Liver (tissue), 8 donors: ENCODE measurements at regions not wholly inside any gene's neighbourhood (a gene's known extent, or its start where the extent isn't known, plus 50 kb on each side); places are given as distances from the start of the nearest gene placed in this dataset.

ENCODE experiments used
- DNase-seq: peaks from one replicate; pipeline ENCODE4 v3.0.0-alpha.2; 2017; ENCODE audit warnings: low spot score
- H3K27ac ChIP-seq, 2 donors: one replicate each; pipeline ENCODE4 v1.7.0; 2013; ENCODE audit warnings: inconsistent platforms in 2 of 2, low read length in 2 of 2, control low read depth in 1 of 2, low read depth in 1 of 2, mild to moderate bottlenecking in 1 of 2
- H3K27me3 ChIP-seq, 4 donors: one replicate each; pipeline versions ENCODE4 v1.6.1 to v1.7.0; 2013; ENCODE audit warnings: low read length in 3 of 4, inconsistent platforms in 1 of 4, mild to moderate bottlenecking in 1 of 4, moderate library complexity in 1 of 4; ENCODE audit not compliant: control insufficient read depth in 4 of 4, insufficient read depth in 4 of 4
- H3K36me3 ChIP-seq, 4 donors: one replicate each; pipeline versions ENCODE4 v1.6.1 to v1.7.0; 2013; ENCODE audit warnings: low read length in 3 of 4, mild to moderate bottlenecking in 3 of 4, low read depth in 1 of 4, moderate library complexity in 1 of 4; ENCODE audit not compliant: control insufficient read depth in 4 of 4, insufficient read depth in 3 of 4
- H3K4me1 ChIP-seq, 4 donors: one replicate each; pipeline versions ENCODE4 v1.6.1 to v1.7.0; 2013; ENCODE audit warnings: low read length in 3 of 4, mild to moderate bottlenecking in 3 of 4, moderate library complexity in 1 of 4; ENCODE audit not compliant: control insufficient read depth in 4 of 4, insufficient read depth in 4 of 4
- H3K4me3 ChIP-seq, 3 donors: one replicate each; pipeline versions ENCODE4 v1.6.1 to v1.7.0; 2013; ENCODE audit warnings: low read length in 3 of 3, control low read depth in 1 of 3, low read depth in 1 of 3, mild to moderate bottlenecking in 1 of 3
- H3K9ac ChIP-seq, 2 donors: one replicate each; pipeline ENCODE4 v1.7.0; 2013; ENCODE audit warnings: low read length in 2 of 2, mild to moderate bottlenecking in 2 of 2, moderate library complexity in 2 of 2, control low read depth in 1 of 2, low read depth in 1 of 2
- H3K9me3 ChIP-seq, 4 donors: one replicate each; pipeline versions ENCODE4 v1.6.1 to v1.7.0; 2013; ENCODE audit warnings: low read length in 3 of 4; ENCODE audit not compliant: control insufficient read depth in 4 of 4
- ATF3 ChIP-seq: IDR thresholded peaks from 2 replicates; pipeline ENCODE4 v1.6.1; 2016; ENCODE audit warnings: antibody characterized with exemption
- GABPA ChIP-seq, 2 donors: IDR thresholded peaks in 1 of 2; conservative IDR thresholded peaks in 1 of 2; 2 replicates each; pipeline ENCODE4 v1.6.1; 2016; ENCODE audit warnings: antibody characterized with exemption in 2 of 2, mild to moderate bottlenecking in 1 of 2, moderate library complexity in 1 of 2
- HNF4A ChIP-seq, 2 donors: conservative IDR thresholded peaks; 2 replicates each; pipeline ENCODE4 v1.6.1; 2016; ENCODE audit warnings: antibody characterized with exemption in 2 of 2, mild to moderate bottlenecking in 2 of 2
- JUND ChIP-seq, 2 donors: IDR thresholded peaks; 2 replicates each; pipeline ENCODE4 v1.6.1; 2016; ENCODE audit warnings: antibody characterized with exemption in 2 of 2
- NR2F2 ChIP-seq: IDR thresholded peaks from 2 replicates; pipeline ENCODE4 v1.6.1; 2016; ENCODE audit warnings: antibody characterized with exemption
- REST ChIP-seq: IDR thresholded peaks from 2 replicates; pipeline ENCODE4 v1.6.1; 2016; ENCODE audit warnings: antibody characterized with exemption, mild to moderate bottlenecking
- RXRA ChIP-seq, 2 donors: IDR thresholded peaks; 2 replicates each; pipeline ENCODE4 v1.6.1; 2017 to 2018; ENCODE audit warnings: antibody characterized with exemption in 2 of 2, mild to moderate bottlenecking in 1 of 2
- SP1 ChIP-seq: IDR thresholded peaks from 2 replicates; pipeline ENCODE4 v1.6.1; 2018; ENCODE audit warnings: antibody characterized with exemption, mild to moderate bottlenecking
- TAF1 ChIP-seq: conservative IDR thresholded peaks from 2 replicates; pipeline ENCODE4 v1.6.1; 2016; ENCODE audit warnings: antibody characterized with exemption, mild to moderate bottlenecking
- WGBS: extraction: QIAGEN DNeasy Blood & Tissue Kit; methylation state at CpG from one replicate; pipeline ENCODE4 v1.1.7; 2013; 5-methylcytosine and 5-hydroxymethylcytosine counted together
- TF ChIP-seq, protein P1 (sequence below): IDR thresholded peaks from 2 replicates; pipeline ENCODE4 v1.6.1; 2016; ENCODE audit warnings: antibody characterized with exemption
- TF ChIP-seq, protein P2 (sequence below): fragments of 150-350 bp; IDR thresholded peaks from 2 replicates; pipeline ENCODE4 v1.5.1; 2017; ENCODE audit warnings: improper control_type of control experiment, low read depth, low read length; ENCODE audit not compliant: missing input control
- TF ChIP-seq, protein P3 (sequence below): IDR thresholded peaks from 2 replicates; pipeline ENCODE4 v1.6.1; 2016; ENCODE audit warnings: antibody characterized with exemption
- donor health status: healthy.
- donor health status: healthy.
- donor health status: healthy.
- donor health status: healthy.
- donor health status: healthy.

DNA sequence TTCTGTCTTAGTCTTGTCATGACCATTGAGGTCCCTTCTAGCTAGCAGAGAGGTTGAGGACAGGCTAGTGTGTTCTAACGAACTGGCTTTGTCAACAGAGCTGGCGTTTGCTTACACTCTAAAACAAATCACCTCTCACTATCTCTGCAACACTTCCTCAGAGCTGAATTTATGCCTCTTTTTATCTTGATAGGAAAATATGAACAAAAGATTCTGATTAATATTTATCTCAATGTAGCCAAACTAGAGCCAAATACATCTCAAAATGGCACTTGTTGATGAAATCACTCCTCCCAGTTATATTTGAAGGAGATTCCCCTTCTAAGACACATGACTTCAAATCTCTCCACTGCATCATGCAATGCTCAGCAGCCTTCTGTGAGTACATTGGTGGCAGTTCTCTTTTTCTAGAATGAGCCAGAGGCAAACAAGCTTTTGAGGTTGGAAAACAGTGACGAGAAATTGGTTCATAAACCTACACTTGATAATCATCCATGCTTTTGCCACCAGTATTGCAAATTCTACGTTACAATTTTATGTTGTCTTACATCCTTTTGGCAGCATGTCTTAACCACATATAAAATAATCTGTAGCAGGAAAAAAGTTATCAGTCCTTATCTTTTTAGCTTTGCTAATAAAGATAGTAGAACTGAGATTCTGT lies 615.7 kb upstream of the CITED2 start:
- no peak overlapping the region for H3K27ac ChIP-seq
- no peak for TF ChIP-seq REST
- no peak for TF ChIP-seq RXRA (IDR thresholded peaks at IDR 0.05)
- no peak for TF ChIP-seq ATF3
- TF ChIP-seq, protein P1, sequence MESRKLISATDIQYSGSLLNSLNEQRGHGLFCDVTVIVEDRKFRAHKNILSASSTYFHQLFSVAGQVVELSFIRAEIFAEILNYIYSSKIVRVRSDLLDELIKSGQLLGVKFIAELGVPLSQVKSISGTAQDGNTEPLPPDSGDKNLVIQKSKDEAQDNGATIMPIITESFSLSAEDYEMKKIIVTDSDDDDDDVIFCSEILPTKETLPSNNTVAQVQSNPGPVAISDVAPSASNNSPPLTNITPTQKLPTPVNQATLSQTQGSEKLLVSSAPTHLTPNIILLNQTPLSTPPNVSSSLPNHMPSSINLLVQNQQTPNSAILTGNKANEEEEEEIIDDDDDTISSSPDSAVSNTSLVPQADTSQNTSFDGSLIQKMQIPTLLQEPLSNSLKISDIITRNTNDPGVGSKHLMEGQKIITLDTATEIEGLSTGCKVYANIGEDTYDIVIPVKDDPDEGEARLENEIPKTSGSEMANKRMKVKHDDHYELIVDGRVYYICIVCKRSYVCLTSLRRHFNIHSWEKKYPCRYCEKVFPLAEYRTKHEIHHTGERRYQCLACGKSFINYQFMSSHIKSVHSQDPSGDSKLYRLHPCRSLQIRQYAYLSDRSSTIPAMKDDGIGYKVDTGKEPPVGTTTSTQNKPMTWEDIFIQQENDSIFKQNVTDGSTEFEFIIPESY, result no peak
- TF ChIP-seq, protein P2, sequence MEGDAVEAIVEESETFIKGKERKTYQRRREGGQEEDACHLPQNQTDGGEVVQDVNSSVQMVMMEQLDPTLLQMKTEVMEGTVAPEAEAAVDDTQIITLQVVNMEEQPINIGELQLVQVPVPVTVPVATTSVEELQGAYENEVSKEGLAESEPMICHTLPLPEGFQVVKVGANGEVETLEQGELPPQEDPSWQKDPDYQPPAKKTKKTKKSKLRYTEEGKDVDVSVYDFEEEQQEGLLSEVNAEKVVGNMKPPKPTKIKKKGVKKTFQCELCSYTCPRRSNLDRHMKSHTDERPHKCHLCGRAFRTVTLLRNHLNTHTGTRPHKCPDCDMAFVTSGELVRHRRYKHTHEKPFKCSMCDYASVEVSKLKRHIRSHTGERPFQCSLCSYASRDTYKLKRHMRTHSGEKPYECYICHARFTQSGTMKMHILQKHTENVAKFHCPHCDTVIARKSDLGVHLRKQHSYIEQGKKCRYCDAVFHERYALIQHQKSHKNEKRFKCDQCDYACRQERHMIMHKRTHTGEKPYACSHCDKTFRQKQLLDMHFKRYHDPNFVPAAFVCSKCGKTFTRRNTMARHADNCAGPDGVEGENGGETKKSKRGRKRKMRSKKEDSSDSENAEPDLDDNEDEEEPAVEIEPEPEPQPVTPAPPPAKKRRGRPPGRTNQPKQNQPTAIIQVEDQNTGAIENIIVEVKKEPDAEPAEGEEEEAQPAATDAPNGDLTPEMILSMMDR, result no peak
- TF ChIP-seq GABPA (IDR thresholded peaks at IDR 0.05 in 1 of 2, conservative IDR thresholded peaks at IDR 0.05 in 1 of 2), result no peak
- no peak for TF ChIP-seq JUND (IDR thresholded peaks at IDR 0.05)
- TF ChIP-seq, protein P3, sequence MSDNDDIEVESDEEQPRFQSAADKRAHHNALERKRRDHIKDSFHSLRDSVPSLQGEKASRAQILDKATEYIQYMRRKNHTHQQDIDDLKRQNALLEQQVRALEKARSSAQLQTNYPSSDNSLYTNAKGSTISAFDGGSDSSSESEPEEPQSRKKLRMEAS, result no peak
- no peak overlapping the region for H3K9ac ChIP-seq
- 60% methylated on average over 4 of the region's 4 CpGs for WGBS
- no peak overlapping the region for H3K4me3 ChIP-seq
- no peaks in the 10 kb centered on the region for H3K4me1 ChIP-seq
- no peaks in the 10 kb centered on the region for H3K27me3 ChIP-seq
- no peak for DNase-seq
- H3K36me3 ChIP-seq, result no peaks in the 10 kb centered on the region
- H3K9me3 ChIP-seq, result no peaks in the 10 kb centered on the region

DNA sequence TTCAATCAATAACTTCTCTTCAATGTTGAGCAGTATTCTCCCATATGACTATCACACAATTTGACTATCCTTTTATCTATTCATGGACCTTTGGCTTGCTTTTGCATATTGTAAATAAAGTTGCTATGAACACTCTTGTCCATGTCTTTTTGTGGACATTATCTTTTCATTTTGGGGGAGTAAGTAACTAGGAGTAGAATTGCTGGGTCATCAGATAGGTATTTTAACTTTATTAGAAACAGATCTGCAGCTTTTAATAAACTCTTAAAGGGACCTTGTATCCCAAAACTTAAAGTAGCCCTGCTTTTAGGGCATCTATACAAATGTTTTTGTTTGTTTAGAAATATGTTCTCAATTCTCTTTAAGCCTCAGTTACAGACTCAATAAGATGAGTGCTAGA lies 614.2 kb upstream of the CITED2 start:
- no peaks in the 10 kb centered on the region for H3K36me3 ChIP-seq
- H3K4me1 ChIP-seq, result no peaks in the 10 kb centered on the region
- no peaks in the 10 kb centered on the region for H3K9me3 ChIP-seq
- no peak overlapping the region for H3K4me3 ChIP-seq
- H3K27me3 ChIP-seq, result no peaks in the 10 kb centered on the region
- H3K9ac ChIP-seq, result no peak overlapping the region
- H3K27ac ChIP-seq, result no peak overlapping the region
- DNase-seq, result no peak
- TF ChIP-seq, protein P2, result no peak
- TF ChIP-seq, protein P1, result no peak
- TF ChIP-seq TAF1, result no peak
- TF ChIP-seq NR2F2, result no peak
- TF ChIP-seq SP1, result no peak
- TF ChIP-seq HNF4A (conservative IDR thresholded peaks at IDR 0.05), result no peak
